HG02623 (cell line): ENCODE measurements at regions not wholly inside any gene's neighbourhood (a gene's known extent, or its start where the extent isn't known, plus 50 kb on each side); places are given as distances from the start of the nearest gene placed in this dataset.
"Not testable (repeated sequence)": the region's sequence is repeated elsewhere in the genome, so short reads cannot be mapped to it uniquely, and the experiment has no call there.

Experiments
- ATAC-seq: cut with Tn5 transposase; IDR thresholded peaks from one replicate; pipeline ENCODE4 v1.9.1; 2021; ENCODE audit warnings: moderate library complexity; ENCODE audit not compliant: unreplicated experiment

GRCh38 chr18:29465526-29465925, 1288.6 kb upstream of the CDH2 start:
- ATAC-seq: no peak

GRCh38 chr18:29459972-29460371, 1283.0 kb upstream of the CDH2 start:
- no peak for ATAC-seq

- no peak for ATAC-seq
Observed at GRCh38 chr18:29457316-29457889, 1280.5 kb upstream of the CDH2 start.

GRCh38 chr18:29449424-29449823, 1272.5 kb upstream of the CDH2 start:
- no peak for ATAC-seq

GRCh38 chr18:29439398-29439797, 1262.5 kb upstream of the CDH2 start:
- no peak for ATAC-seq

- no peak for ATAC-seq
Observed at GRCh38 chr18:29436459-29436858, 1259.5 kb upstream of the CDH2 start.

- ATAC-seq: no peak
Observed at GRCh38 chr18:29434650-29435049, 1257.7 kb upstream of the CDH2 start.

GRCh38 chr18:29430416-29430815, 1253.5 kb upstream of the CDH2 start:
- ATAC-seq: no peak

- ATAC-seq: no peak
Observed at GRCh38 chr18:29418136-29418535, 1241.2 kb upstream of the CDH2 start.

GRCh38 chr18:29406996-29407395, 1230.1 kb upstream of the CDH2 start:
- no peak for ATAC-seq

GRCh38 chr18:29397536-29397935, 1220.6 kb upstream of the CDH2 start:
- no peak for ATAC-seq

- ATAC-seq: peak; percentile 89
Observed at GRCh38 chr18:29383311-29384273, 1206.7 kb upstream of the CDH2 start.

- ATAC-seq: no peak
Observed at GRCh38 chr18:29378651-29379136, 1201.8 kb upstream of the CDH2 start.

GRCh38 chr18:29377346-29377745, 1200.4 kb upstream of the CDH2 start:
- no peak for ATAC-seq

- ATAC-seq: no peak
Observed at GRCh38 chr18:29373000-29373399, 1196.1 kb upstream of the CDH2 start.

GRCh38 chr18:29361843-29362242, 1184.9 kb upstream of the CDH2 start:
- no peak for ATAC-seq

- ATAC-seq: not testable (repeated sequence)
Observed at GRCh38 chr18:29360659-29361058, 1183.7 kb upstream of the CDH2 start.

- ATAC-seq: not testable (repeated sequence)
Observed at GRCh38 chr18:29359222-29359621, 1182.3 kb upstream of the CDH2 start.

GRCh38 chr18:29351171-29351570, 1174.2 kb upstream of the CDH2 start:
- no peak for ATAC-seq

GRCh38 chr18:29328932-29329331, 1152.0 kb upstream of the CDH2 start:
- no peak for ATAC-seq

GRCh38 chr18:29326214-29326613, 1149.3 kb upstream of the CDH2 start:
- no peak for ATAC-seq

GRCh38 chr18:29321561-29321960, 1144.6 kb upstream of the CDH2 start:
- ATAC-seq: no peak
